GM18519 (cell line): ENCODE measurements at regions not wholly inside any gene's neighbourhood (a gene's known extent, or its start where the extent isn't known, plus 50 kb on each side); places are given as distances from the start of the nearest gene placed in this dataset.
"Not testable (repeated sequence)": the region's sequence is repeated elsewhere in the genome, so short reads cannot be mapped to it uniquely, and the experiment has no call there.

Experiments
- ATAC-seq: cut with Tn5 transposase; IDR thresholded peaks from one replicate; pipeline ENCODE4 v1.9.1; 2021; ENCODE audit warnings: mild to moderate bottlenecking, moderate library complexity; ENCODE audit not compliant: unreplicated experiment, low FRiP score

DNA sequence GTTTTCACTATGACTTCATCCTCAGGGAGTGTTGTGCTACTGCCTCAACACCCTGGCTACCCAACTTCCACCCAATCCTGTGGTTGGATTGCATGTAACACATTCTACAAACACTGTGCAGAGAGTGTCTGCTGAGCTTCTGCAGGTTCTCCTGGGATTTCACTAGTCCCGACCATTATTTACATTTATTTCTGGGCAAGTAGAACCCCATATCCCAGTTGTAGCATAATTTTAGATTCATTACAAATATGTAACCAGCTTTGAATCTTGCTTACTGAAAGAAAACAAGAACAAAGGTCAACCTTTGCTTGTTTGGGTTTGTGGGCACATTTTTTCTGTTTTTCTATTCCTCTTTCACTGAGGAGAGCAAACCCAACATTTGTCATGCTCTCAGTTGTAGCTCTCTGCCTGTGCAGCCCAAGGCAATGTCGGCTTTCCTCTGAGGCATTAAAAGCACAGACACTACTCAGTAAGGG lies 2036.1 kb upstream of the LRRTM1 start:
- no peak for ATAC-seq

DNA sequence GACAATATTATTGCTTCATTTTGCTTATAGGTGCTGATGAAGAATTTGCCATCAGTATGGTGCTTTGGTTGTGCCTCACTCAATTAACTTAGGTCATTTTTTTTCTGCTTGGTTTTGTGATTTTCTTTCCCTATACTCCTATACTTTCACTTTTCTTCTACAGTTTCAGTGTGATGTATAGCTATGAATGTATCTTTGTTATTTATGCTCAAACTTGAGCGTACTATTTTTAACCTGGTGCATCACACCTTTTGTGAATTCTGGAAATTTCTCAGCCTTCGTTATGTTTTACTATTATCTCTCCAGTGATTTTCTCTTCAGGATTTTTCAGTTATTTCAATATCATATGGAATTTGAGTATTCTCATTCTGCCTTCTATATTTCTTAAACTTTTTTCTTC lies 2035.3 kb upstream of the LRRTM1 start:
- no peak for ATAC-seq

DNA sequence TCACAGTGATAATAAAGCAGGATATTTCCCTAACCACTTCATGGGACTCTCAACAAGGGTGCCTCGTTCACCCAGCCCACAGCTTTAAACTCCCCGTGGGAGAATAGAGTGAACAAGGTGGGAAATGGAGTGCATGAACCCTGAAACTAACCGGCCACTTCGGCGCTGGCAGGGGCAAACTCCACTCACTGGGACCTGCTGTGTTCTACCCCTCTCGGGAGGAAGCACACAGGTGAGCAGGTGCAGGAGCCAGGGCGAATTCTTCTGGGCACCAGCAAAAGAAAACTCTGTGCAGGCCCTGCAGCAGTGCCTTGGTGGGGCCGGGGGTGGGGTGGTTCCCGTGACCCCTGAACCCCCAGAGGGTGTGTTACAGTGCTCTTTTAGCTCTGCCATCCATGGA lies 2029.1 kb upstream of the LRRTM1 start:
- ATAC-seq = no peak

DNA sequence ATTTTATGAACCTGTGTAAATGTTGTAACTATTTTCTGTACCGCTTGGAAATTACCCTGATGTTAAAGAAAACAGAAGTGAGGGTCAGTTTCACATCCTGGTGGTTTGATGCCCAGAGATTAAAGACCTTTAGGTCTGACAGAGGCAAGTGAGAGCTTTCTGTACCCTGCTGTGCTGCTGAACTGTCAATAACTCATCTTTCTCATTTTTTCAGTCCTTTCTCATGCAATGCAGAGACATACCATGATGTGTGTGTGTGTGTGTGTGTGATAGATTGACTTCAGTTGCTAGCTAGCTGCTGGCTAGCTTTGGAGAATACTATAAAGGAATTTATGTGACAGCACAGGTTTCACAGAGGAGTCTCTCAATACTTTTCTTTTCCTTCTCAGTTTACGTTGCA lies 2025.6 kb upstream of the LRRTM1 start:
- no peak for ATAC-seq

DNA sequence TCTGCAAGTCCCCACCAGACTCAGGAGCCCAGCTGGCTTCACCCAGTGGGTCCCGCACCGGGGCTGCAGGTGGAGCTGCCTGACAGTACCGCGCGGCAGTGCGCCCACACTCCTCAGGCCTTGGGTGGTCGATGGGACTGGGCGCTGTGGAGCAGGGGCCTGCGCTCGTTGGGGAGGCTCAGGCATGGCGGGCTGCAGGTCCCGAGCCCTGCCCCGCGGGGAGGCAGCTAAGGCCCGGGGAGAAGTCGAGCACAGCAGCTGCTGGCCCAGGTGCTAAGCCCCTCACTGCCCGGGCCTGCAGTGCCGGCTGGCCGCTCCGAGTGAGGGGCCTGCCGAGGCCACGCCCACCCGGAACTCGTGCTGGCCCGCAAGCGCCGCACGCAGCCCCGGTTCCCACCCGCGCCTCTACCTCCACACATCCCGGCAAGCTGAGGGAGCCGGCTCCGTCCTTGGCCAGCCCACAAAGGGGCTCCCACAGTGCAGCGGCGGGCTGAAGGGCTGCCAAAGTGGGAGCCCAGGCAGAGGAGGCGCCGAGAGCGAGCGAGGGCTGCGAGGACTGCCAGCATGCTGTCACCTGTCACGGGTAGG lies 2021.7 kb upstream of the LRRTM1 start:
- not testable (repeated sequence) for ATAC-seq

DNA sequence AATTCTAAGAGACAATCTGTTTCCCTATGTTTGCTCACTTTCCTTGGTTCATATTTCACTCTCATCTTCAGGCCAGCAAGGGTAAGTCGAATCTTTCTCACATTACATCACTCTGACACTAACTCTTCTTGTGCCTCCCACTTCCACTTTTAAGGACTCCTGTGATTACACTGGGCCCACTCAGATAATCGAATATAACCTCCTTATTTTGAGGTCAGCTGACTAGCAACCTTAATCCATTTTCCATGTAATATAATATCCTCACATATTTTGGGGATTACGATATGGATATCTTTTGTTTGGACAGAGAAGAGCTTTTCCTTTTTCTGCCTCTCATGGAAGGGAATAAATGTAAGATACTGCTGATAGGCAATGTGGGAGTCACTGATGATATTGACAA lies 2015.7 kb upstream of the LRRTM1 start:
- ATAC-seq = no peak

DNA sequence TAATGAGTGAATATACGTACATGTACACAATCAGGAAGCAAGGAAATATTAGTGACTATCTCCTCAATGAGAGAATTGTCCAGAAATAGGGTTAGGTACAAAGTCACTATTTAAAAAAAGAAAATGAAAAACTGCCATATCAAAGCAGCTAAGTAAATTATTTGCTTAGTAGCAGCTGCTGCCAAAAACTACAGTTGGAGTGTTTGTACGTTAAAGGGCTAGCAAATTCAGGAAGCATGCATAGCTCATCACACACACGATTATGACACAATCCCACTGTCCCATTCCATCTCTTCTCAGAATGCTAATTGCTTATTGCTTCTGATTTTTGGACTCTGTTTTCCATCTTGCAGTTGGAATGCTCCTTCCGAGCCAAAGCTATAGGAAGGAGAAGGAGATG lies 2012.5 kb upstream of the LRRTM1 start:
- no peak for ATAC-seq

DNA sequence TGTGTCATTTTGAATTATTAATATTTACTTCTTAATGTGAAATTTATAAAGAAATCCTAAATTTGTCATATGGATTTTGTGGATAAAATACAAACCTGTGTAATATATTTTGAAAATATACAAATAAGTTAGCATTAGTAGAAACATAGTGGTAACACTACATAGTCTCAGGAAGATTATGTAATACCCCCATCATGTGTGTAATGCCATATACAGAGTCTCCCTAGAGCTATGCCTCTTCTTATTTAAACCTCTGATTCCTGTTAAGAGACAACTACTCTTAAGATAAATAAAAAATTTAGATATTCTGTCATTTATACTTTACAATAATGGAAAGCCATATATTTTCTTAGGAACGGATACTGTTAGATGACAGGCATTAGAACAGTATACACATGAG lies 2012.0 kb upstream of the LRRTM1 start:
- no peak for ATAC-seq

DNA sequence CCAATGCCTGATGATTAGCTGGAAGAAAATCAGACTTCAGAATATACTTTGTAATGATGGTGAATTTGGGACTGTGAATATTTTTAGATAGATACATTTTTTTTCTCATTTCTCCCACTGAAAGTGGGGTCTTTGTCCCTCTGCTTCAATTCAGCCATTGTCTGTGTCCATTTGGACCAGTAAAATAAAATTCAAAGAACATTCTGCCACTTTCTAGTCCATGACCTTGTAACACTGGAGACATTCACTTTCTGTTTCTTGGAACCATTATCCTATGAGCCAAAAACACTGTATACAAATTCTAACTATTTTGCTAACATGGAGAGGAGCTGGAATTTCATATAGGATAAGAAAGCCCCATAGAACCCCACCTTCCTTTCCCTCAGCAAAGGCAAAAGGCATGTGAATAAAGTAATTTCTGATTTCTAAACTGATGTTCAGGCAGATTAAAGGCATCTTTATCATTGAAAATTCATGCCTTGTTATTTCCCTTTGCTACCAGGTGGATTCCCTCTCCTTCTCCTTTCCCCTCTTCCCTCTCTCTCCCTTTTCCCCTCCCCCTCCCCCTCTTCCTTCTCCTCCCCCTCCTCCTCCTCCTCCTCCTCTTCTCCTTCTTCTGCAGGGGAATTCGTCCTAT lies 2010.4 kb upstream of the LRRTM1 start:
- ATAC-seq = no peak

DNA sequence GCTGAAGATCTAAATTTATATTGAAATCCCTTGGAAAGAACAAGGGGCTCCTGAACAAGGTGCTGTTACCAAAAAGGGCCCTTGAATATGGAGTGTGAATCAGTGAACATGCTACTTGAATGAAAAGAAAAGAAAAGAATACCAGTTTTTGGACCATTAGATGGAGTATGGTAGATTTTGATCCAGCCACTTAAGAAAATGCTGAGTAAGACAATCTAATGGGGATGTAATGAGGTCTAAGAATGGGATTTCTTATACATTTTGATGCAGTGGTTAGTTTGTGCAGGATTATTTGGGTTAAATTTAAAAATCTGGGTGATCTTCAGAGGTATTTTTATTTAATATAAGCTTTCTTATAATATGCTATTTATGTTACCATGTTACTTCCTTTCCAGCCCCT lies 2003.0 kb upstream of the LRRTM1 start:
- no peak for ATAC-seq

DNA sequence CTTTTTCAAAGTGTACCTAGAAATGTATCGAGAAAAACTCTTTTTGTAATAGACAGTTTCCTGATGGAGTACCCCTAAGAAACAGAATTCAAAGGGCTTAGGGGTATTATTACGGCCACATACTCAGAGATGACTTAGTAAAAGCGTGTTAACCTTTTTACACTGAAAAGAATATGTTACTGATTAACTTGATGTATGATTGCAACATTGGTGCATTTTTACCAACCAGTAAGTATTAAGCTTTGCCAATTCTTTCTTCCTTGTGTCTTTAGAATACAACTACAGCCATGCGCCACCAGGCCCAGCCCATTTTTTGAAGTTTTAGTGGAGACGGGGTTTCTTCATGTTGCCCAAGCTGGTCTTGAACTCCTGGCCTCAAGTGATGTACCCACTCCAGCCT lies 1997.0 kb upstream of the LRRTM1 start:
- no peak for ATAC-seq

DNA sequence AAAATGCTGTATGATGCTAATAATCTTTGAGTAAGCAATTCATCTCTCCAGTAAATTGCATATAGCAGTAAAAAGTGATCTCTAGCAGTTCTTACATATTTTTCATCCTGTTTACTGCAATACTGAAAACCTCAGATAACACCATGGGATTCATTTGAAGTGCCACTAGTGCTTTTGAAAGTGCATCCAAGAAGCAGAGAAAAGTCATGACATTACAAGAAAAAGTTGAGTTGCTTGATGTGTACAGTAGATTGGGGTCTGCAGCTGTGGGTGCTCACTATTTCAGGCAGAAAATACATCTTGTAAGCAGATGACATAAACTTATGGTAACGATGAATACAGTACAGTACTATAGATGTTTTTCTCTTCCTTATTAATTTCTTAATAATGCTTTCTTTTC lies 1984.9 kb upstream of the LRRTM1 start:
- ATAC-seq = no peak

DNA sequence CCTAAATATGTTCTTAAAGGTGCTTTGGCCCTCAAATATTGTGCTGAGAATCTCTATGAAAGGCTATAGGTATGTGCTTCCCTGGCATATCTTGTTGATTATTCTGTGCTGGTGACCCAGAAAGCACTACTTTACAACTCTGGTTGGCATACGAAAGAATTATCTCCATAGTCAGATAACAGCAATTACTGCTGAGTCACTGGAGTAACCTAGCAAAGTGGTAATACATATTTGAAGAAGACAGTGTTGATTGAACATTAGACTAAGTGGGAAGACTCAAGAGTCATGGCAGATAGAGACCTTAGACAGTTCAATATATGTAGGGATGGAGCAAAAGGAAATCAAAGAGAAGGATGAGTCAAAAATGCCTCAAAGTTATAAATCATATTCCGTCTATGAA lies 1978.5 kb upstream of the LRRTM1 start:
- no peak for ATAC-seq

DNA sequence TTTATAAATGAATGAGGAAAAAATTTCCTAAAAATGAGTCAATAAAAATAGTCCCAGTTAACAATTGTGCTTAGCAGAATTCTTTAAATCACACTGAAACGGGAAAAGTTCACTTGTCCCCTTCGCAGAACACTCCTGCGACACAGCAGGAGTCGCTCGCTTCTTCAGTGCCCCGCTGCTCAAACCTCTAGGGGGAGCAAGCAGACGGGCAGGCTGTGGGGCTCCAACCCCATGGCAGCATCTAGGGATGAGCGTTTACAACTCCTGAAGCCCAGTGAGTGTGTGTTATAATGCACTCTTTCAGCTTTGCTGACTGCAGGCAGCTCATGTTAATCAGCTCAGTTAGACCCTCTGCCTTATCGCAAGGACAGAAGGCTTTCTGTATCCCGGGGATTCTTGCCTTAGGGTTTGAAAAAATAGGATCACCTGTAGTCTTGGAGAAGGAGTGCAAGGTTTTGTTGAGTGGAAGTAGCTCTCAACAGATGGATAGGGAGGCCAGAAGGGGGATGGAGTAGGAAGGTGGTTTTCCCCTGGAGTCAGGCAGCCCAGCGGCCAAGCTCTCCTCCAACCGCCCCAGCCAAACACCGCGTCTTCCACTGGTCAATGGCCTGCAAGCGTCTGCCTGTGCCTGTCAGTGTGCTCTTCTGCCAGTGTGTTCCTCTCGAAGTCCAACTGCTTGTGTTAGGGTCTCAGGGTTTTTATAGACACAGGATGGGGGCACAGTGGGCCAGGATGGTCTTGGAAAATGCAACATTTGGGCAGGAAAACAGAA lies 1977.7 kb upstream of the LRRTM1 start:
- no peak for ATAC-seq

DNA sequence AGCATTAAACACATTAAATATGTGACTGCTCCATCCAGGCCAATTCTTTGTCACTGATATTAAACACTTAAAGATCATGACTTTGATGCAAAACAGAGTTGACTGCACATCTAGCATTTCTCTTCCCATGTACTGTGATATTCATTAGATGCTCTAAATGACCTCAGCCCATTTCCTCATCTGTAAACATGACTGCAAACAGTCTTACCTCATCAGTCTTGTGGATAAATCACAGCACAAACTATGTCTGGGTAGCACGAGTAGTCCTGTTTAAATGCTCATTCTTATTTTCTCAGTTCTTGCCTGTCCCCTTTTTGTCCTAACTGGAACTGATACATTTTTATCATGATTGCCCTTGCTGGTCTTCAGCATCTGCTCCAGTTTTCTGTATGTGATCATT lies 1974.8 kb upstream of the LRRTM1 start:
- ATAC-seq = no peak

DNA sequence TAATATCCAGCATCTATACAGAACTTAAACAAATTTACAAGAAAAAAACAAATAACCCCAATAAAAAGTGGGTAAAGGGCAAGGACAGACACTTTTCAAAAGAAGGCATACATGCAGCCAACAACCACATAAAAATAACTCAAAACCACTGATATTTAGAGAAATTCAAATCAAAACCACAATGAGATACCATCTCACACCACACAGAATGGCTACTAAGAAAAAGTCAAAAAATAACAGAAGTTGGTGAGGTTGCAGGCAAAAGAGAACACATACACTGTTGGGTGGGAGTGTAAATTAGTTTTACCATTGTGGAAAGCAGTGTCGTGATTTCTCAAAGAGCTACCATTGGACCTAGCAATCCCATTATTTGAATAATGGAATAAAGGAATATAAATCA lies 1973.9 kb upstream of the LRRTM1 start:
- no peak for ATAC-seq

DNA sequence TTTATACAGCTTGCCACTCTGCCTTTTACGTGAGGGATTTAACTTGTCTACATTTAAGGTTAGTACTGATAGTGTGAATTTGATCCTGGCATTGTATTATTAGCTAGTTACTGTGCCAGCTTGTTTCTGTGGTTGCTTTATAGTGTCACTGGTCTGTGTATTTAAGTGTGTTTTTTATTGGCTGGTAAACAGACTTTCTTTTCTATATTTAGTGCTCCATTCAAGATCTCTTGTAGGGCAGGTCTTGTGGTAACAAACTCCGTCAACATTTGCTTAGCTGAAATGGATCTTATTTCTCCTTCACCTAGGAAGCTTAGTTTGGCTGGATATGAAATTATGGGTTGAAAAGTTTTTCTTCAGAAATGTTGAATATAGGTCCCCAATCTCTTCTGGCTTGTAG lies 1971.0 kb upstream of the LRRTM1 start:
- no peak for ATAC-seq

DNA sequence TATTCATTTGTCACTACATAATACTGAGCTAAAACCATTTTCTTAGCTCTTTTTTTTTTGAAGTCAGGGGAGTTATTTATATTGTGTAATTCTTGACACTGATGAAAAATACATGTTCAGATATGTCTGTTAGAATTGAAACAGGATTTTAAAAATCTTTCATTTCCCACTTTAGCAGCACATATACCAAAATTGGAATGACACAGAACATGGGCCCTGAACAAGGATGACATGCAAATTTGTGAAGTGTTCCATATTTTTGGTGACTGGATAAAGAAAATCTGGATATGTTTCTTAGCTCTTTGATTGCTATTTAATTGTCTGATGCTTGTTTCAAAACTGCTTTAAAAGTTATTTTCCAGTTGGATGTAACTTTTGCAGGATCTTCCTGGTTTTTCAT lies 1963.9 kb upstream of the LRRTM1 start:
- no peak for ATAC-seq

DNA sequence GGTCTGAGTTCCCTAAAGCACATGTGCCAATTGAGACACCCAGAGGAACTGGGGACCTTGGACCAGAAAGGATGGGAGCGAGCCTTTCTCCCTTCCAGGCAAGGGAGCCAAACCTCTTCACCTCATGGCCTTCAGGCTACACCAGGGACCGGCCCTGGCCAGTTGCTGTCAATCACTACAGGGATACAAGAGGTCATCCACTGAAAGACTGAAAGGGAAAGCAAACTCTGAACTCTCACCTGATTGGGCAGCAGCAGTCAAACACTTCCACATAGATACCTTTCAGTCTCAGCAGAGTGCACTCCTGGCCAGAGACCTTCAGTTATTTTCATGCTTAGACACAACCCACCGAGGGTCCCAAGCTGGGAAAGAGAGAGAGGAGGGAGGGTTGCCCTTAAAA lies 1956.0 kb upstream of the LRRTM1 start:
- ATAC-seq = no peak

DNA sequence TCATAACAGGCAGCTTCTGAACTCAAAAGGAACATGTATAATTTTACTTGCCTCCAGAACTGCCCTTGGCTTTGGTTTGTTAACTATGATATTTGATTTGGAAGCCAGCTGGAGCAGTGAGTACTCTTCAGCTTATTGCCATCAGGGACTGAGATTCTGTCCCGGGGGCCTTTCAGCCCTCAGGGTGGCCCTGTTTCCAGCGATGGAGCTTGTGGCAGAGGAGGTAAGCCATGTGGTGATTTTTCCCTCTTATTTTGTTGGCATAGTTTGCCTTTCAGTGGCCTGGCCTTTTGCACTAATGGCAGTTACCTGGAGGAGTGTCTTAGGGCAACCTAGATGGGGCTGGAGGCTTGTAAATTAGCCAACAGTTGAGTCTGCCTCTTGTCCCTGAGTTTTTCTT lies 1955.0 kb upstream of the LRRTM1 start:
- ATAC-seq = no peak

DNA sequence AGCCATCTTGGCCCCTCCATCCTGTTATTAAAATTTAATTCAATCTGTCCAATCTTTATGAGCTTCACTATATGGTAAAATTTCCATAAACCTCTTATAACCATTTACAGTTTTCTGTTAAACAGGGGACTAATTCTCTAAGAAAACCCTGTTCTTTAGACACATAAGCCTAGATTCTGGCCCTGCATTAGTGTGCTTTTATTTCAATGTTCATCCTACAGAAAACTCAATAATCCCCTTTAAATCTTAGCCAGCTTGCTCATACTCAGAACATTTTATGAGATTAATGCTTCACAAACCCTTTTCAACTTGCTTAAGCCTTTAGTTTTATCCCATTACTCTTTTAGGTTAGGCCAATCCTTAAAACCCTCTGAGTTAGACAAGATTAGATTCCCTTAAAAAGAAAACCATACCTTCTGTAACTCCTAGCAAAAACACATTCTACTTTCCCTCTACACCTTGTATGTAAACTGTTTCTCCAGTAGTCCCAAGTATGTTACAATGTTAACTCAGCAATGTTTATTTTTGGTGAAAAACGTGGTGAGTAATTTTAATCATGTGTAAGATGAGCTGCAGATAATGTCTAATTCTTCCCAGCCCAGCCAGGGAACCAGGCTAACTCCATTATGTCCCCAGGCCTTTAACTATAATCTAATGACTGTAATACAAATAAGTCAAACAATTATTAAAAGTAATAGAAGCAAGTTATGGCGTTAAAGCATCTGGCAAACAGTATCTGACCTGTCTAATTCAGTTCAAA lies 1953.4 kb upstream of the LRRTM1 start:
- no peak for ATAC-seq
